ENCODE measurements at regions not wholly inside any gene's neighbourhood (a gene's known extent, or its start where the extent isn't known, plus 50 kb on each side); places are given as distances from the start of the nearest gene placed in this dataset.

- POLR2A ChIA-PET = no interaction called here
- TF ChIP-seq REST (IDR thresholded peaks at IDR 0.05; ENCODE audit: insufficient read depth in 1 of 2, low read depth in 2 of 2, low read length in 1 of 2) (no peak), POLR2AphosphoS5 (IDR thresholded peaks at IDR 0.05; ENCODE audit: low read depth, low read length) (no peak), TCF7L2 (IDR thresholded peaks at IDR 0.05; ENCODE audit: low read depth, low read length) (no peak), SIN3A (IDR thresholded peaks at IDR 0.05; ENCODE audit: borderline replicate concordance, insufficient read depth, low read depth, low read length) (no peak)
- TF ChIP-seq, protein P1, sequence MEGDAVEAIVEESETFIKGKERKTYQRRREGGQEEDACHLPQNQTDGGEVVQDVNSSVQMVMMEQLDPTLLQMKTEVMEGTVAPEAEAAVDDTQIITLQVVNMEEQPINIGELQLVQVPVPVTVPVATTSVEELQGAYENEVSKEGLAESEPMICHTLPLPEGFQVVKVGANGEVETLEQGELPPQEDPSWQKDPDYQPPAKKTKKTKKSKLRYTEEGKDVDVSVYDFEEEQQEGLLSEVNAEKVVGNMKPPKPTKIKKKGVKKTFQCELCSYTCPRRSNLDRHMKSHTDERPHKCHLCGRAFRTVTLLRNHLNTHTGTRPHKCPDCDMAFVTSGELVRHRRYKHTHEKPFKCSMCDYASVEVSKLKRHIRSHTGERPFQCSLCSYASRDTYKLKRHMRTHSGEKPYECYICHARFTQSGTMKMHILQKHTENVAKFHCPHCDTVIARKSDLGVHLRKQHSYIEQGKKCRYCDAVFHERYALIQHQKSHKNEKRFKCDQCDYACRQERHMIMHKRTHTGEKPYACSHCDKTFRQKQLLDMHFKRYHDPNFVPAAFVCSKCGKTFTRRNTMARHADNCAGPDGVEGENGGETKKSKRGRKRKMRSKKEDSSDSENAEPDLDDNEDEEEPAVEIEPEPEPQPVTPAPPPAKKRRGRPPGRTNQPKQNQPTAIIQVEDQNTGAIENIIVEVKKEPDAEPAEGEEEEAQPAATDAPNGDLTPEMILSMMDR (IDR thresholded peaks at IDR 0.05) = no peak
- H3K36me3 ChIP-seq (ENCODE audit: control insufficient read depth, insufficient read depth, low read length) = no peaks in the 10 kb centered on the region
- intact Hi-C loops (cut with micrococcal nuclease; ENCODE audit: unreplicated experiment) = no loop called here
- CTCF ChIA-PET = no interaction called here
- no peaks in the 10 kb centered on the region for H3K4me1 ChIP-seq (ENCODE audit: control insufficient read depth, insufficient read depth, low read length)
- ATAC-seq (no peak), DNase-seq (ENCODE audit: low read depth, low spot score) (no peak)
- no peak overlapping the region for H3K27ac ChIP-seq (ENCODE audit: low read length)
- no peaks in the 10 kb centered on the region for H3K27me3 ChIP-seq (ENCODE audit: control insufficient read depth, insufficient read depth, low read length)
- H3K4me3 ChIP-seq (ENCODE audit: low read depth in 2 of 2, low read length in 2 of 2) = no peak overlapping the region
- no peaks in the 10 kb centered on the region for H3K9me3 ChIP-seq (ENCODE audit: control insufficient read depth, insufficient read depth, low read depth, low read length)
- no TSS peak for BruUV-seq (replicated peaks)
- in situ Hi-C loops (cut with HindIII; ENCODE audit: low pct_unique_long_range_greater_than_20kb, low sequenced_read_pairs) = no loop called here
Measured at GRCh38 chr2:83686863-83687262, 772.2 kb downstream of the SUCLG1 start.

GRCh38 chr2:83674050-83674449 is 785.0 kb downstream of the SUCLG1 start:
- Histone ChIP-seq H3K27ac (ENCODE audit: low read length) (no peak overlapping the region), H3K36me3 (ENCODE audit: control insufficient read depth, insufficient read depth, low read length) (no peaks in the 10 kb centered on the region; the same call in 1 of the 2 replicates), H3K9me3 (ENCODE audit: control insufficient read depth, insufficient read depth, low read depth, low read length) (no peaks in the 10 kb centered on the region), H3K27me3 (ENCODE audit: control insufficient read depth, insufficient read depth, low read length) (no peaks in the 10 kb centered on the region), H3K4me1 (ENCODE audit: control insufficient read depth, insufficient read depth, low read length) (no peaks in the 10 kb centered on the region), H3K4me3 (ENCODE audit: low read depth in 2 of 2, low read length in 2 of 2) (no peak overlapping the region)
- BruUV-seq (replicated peaks) = no TSS peak
- intact Hi-C loops (cut with micrococcal nuclease; ENCODE audit: unreplicated experiment) (no loop called here), in situ Hi-C loops (cut with HindIII; ENCODE audit: low pct_unique_long_range_greater_than_20kb, low sequenced_read_pairs) (no loop called here)
- DNase-seq (ENCODE audit: low read depth, low spot score) = no peak
- TF ChIP-seq POLR2AphosphoS5 (IDR thresholded peaks at IDR 0.05; ENCODE audit: low read depth, low read length) (no peak), TCF7L2 (IDR thresholded peaks at IDR 0.05; ENCODE audit: low read depth, low read length) (no peak), REST (IDR thresholded peaks at IDR 0.05; ENCODE audit: insufficient read depth in 1 of 2, low read depth in 2 of 2, low read length in 1 of 2) (no peak), SIN3A (IDR thresholded peaks at IDR 0.05; ENCODE audit: borderline replicate concordance, insufficient read depth, low read depth, low read length) (no peak)
- TF ChIP-seq, protein P1 (IDR thresholded peaks at IDR 0.05) = no peak
- ATAC-seq = no peak
- ChIA-PET CTCF (no interaction called here), POLR2A (no interaction called here)

Data from Panc1 (cell line).